ENCODE measurements at regions not wholly inside any gene's neighbourhood (a gene's known extent, or its start where the extent isn't known, plus 50 kb on each side); places are given as distances from the start of the nearest gene placed in this dataset.

DNA sequence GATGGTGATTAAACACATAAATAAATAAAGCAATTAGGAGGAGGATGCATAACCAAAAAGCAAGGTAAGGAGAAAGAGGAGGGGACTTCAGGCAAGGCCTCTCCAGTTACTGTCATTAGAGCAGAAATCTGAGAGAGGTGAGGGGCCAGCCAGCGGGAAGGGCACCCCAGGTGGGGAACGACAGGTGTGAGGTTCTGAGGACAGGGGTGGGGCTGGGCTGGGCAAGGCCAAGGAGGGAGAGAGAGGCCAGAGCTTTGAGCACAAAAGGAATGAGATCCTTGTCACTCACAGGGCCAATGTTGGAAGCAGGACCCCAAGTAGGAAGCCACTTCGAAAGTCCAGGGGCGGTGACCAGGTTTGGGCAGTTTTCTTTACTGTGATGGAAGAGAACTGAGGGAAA lies 182.2 kb upstream of the RAB4A start:
- TF ChIP-seq, protein P1, sequence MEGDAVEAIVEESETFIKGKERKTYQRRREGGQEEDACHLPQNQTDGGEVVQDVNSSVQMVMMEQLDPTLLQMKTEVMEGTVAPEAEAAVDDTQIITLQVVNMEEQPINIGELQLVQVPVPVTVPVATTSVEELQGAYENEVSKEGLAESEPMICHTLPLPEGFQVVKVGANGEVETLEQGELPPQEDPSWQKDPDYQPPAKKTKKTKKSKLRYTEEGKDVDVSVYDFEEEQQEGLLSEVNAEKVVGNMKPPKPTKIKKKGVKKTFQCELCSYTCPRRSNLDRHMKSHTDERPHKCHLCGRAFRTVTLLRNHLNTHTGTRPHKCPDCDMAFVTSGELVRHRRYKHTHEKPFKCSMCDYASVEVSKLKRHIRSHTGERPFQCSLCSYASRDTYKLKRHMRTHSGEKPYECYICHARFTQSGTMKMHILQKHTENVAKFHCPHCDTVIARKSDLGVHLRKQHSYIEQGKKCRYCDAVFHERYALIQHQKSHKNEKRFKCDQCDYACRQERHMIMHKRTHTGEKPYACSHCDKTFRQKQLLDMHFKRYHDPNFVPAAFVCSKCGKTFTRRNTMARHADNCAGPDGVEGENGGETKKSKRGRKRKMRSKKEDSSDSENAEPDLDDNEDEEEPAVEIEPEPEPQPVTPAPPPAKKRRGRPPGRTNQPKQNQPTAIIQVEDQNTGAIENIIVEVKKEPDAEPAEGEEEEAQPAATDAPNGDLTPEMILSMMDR (conservative IDR thresholded peaks at IDR 0.05), result no peak
- no peak overlapping the region for H3K27ac ChIP-seq

DNA sequence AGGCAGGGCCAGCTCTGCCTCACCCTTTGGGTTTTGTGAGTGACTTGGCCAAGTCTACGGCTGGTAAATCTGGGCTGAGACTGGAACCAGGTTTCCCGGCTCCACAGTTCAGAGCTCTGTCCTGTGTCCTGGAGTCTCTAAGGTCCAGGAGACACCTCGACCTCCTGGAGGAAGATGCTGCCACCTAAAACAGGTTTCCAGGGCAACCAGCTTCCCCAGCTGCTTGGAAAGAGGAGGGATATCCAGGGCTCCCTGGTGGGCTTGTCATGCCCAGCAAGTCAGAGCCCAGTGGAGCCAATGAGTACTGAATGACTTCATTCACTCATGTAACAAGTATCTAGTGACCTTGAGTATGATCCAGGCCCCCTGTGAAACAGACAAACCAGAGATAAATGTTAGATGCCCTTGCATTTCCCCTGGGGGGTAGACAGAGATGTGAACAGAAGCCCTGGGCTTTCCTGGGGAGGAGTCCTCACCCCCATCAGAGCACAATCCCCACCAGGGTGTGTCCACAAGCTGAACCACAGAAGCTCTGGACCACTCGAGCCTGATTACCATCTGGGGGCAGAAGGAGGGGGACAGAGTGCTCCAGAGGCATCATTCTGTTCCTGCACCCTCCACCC lies 181.2 kb upstream of the RAB4A start:
- H3K27ac ChIP-seq, result no peak overlapping the region
- TF ChIP-seq, protein P1 (conservative IDR thresholded peaks at IDR 0.05), result no peak

DNA sequence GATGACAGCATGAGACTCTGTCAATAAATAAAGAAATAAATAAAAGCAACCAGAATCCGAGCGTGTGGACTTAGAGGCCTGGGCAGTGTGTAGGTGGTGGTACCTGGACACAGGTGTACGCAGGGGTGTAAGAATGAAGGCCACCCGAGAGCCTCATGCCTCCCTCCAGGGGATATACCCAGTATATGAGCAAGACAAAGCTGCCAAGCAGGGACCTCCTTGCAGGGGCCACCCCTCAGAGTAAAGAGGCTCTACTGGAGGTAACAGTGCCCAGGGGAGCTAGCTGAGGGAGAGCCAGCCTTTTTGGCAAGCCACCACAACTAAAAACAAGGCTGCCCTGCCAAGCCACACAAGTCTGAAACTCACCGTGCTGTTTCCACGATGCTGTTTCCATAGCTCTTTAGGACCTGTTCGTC lies 179.2 kb upstream of the RAB4A start:
- TF ChIP-seq, protein P1 (conservative IDR thresholded peaks at IDR 0.05), result no peak
- H3K27ac ChIP-seq, result no peak overlapping the region; the same call in 1 of the 2 replicates

DNA sequence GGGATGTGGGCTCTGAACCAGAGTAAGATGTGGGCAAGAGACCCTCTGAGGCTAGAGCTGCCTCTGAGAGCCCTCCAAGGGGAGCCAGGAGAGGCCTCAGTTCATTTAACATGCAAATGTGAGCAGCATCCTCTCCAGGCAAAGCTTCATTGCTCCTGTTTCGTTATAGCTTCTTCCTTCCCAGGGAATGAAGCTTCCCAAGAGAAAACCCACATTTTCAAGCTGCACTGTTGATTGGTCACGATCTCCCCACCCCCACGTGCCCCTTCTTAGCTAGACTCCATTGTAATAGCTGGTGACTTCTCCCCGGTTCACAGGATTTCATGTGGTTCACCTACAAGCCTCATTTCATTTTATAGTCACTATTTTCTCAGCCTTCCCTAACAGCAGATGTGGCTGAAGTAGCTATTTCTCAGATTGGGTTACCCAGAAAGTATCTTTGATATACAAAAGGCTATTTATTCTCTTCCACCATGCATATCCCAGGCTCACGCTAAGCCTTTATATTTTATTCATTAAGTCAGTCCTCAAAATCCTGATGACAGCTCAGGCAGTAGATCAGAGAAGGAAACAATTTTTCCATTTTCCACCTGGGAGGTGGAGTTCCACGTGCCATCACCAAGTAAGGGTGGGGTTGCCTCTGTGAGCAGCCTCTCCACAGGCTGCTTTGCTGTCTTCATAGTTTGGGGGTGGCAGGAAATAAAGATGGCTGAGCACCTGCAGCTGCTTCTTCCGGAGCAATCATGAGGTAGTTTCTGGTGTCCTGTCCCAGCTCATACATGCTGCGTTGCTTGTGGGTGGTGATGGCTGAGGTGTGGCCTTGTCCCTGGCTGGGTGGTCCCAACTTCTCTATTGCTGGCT lies 178.3 kb upstream of the RAB4A start:
- TF ChIP-seq, protein P1 (conservative IDR thresholded peaks at IDR 0.05), result no peak
- peak overlapping the region; percentile 63 for H3K27ac ChIP-seq

DNA sequence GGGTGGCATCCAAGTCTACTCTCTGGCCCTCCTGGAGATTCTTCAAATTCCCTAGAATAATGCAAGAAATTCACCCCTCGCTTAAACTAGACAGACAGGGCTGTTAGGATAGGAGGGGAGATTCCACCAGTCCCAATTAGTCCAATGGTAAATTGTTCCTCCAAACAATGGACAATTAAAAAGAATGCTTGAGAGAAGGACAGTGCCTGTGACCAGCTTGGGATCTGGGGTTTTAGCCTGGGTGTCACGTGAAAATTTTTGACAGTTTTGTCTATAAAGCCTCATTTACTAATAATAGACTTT lies 177.7 kb upstream of the RAB4A start:
- TF ChIP-seq, protein P1 (conservative IDR thresholded peaks at IDR 0.05), result no peak
- peak overlapping the region; percentile 63 for H3K27ac ChIP-seq

DNA sequence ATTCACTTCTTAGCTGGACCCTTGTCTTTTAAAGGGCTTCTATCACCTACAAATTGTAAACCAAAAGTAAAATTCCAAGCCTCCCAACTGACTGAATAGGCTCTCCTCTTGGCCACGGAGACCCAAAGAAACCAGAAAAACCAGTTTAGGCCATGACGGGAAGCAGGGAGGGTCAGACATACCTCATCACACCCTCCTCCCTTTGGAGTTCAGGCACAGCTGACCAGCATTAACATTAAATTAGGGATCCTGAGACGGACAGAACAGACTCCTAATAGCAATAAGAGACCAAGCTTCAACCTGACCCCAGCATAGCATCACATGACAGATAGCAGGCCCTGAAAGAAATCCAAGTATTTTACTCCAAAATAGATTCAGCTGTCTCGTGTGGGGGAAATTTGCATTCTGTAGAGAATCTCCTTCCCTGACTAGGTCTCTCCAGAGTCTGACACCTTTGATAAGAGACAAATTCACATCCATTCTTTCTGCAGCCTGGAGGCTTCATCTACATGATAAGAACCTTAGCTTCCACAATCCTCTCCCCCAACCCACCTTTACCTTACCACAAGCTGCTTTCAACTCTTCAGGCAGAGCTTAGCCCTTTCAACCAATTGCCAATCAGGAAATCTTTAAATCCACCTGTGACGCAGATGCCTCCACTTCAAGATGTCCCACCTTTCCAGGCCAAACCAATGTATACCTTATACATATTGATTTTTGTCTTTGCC lies 177.1 kb upstream of the RAB4A start:
- peak overlapping the region; percentile 63 for H3K27ac ChIP-seq

More for the DNA sequence above, 177.1 kb upstream of the RAB4A start:
- TF ChIP-seq, protein P1 (conservative IDR thresholded peaks at IDR 0.05), result no peak
